GM03348 (cell line): ENCODE measurements at regions not wholly inside any gene's neighbourhood (a gene's known extent, or its start where the extent isn't known, plus 50 kb on each side); places are given as distances from the start of the nearest gene placed in this dataset.
A peak's percentile ranks its signal among the peaks of the same experiment; 100 is the strongest.

Experiments used
- DNase-seq: peaks from one replicate; pipeline ENCODE4 v3.0.0; 2012; ENCODE audit warnings: low spot score

GRCh38 chr3:66128623-66129022, 89.9 kb upstream of the MAGI1 start:
- DNase-seq = no peak

- DNase-seq = peak; percentile 39
Measured at GRCh38 chr3:66121318-66121717, 82.6 kb upstream of the MAGI1 start.

- DNase-seq = peak; percentile 90
Measured at GRCh38 chr3:66115858-66116654, 77.3 kb upstream of the MAGI1 start.

DNA sequence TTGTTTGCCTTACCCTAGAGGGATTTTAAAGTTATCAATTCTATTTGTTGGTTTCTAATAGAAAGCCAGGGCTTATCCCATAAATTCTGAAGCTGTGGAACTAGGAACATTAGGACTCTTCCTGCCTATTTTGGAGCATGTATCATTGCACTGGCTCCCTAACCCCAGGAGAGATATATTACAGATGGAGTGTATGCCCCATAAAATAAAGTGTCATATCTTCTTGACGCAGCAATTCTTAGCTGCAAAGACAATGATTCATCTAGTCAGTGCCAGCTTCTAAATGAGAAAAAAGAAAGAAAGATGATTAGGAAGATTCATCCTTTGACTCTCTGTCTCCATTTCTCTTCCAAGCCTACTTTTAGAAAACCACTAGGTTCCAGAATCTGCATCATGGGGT, 74.8 kb upstream of the MAGI1 start:
- peak; percentile 50 for DNase-seq

GRCh38 chr3:66110840-66111239, 72.1 kb upstream of the MAGI1 start:
- no peak for DNase-seq

GRCh38 chr3:66107855-66108254, 69.1 kb upstream of the MAGI1 start:
- DNase-seq = peak; percentile 73

- DNase-seq = no peak
Measured at GRCh38 chr3:66106788-66107187, 68.1 kb upstream of the MAGI1 start.

- DNase-seq = no peak
Measured at GRCh38 chr3:66104535-66104934, 65.8 kb upstream of the MAGI1 start.

DNA sequence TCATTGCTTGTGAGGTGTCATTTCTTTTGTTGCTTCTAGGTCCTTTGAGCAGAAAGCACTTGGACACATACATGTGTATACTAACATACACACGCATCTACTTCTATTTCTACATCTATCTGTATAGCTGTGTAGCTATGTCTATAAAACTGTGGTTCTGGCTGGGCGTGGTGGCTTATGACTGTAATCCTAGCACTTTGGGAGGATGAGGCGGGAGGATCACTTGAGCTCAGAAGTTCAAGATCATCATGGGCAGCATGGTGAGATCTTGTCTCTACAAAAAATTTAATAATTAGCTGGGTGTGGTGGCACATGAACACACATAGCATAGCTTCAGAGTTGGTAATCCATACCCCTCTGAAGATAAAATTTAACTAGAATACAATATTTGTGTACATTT, 65.0 kb upstream of the MAGI1 start:
- no peak for DNase-seq

GRCh38 chr3:66101901-66102300, 63.2 kb upstream of the MAGI1 start:
- DNase-seq = no peak

DNA sequence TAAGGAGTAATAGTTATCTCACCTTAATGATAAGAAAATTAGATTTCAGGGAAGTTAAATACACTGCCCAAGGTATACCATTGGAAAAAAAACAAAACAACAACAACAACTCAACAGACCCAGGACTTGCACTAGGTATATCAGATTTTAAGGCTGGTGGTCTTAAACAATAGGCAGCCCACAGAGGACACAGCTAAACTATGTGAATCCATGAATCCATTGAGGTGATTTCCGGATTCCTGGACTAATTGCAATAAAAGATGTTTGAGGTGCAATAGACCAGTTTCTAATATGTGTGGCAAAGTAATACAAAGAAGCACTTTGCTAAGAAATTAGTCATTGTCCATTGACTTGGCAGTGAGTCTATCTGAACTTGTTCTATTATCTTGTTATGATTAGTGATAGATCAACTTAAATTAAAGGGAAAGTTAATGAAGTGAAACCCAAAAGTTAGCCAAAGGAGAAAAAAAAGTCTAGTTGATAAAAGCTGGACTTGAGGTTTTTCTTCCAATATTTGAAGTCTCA, 60.9 kb upstream of the MAGI1 start:
- no peak for DNase-seq

GRCh38 chr3:66098436-66098835, 59.7 kb upstream of the MAGI1 start:
- DNase-seq = peak; percentile 68

- no peak for DNase-seq
Measured at GRCh38 chr3:66097647-66098046, 58.9 kb upstream of the MAGI1 start.

GRCh38 chr3:66095295-66096001, 56.7 kb upstream of the MAGI1 start:
- DNase-seq = no peak

- DNase-seq = no peak
Measured at GRCh38 chr3:66093981-66094380, 55.3 kb upstream of the MAGI1 start.

GRCh38 chr3:66092175-66092995, 53.7 kb upstream of the MAGI1 start:
- DNase-seq = peak; percentile 9
